Astrocyte of the cerebellum (primary cell): ENCODE measurements at regions not wholly inside any gene's neighbourhood (a gene's known extent, or its start where the extent isn't known, plus 50 kb on each side); places are given as distances from the start of the nearest gene placed in this dataset.

Experiments
- DNase-seq: peaks from one replicate; pipeline ENCODE4 v3.0.0-alpha.2; 2011; ENCODE audit warnings: low read depth
- H3K4me3 ChIP-seq: 2 replicates; pipeline ENCODE4 v1.5.1; 2011; ENCODE audit warnings: mild to moderate bottlenecking, low read depth, low read length, moderate library complexity
- CTCF ChIP-seq: IDR thresholded peaks from 2 replicates; pipeline ENCODE4 v1.5.1; 2012; ENCODE audit warnings: low read length, low read depth, moderate library complexity, mild to moderate bottlenecking; ENCODE audit errors: missing control alignments
- in situ Hi-C: cut with HindIII; loops from 2 replicates; pipeline ENCODE4 v1.10.0; 2017; ENCODE audit warnings: low sequenced_read_pairs

- DNase-seq: no peak
- TF ChIP-seq CTCF: no peak
- in situ Hi-C loops: no loop called here
- H3K4me3 ChIP-seq: no peak overlapping the region
Measured at GRCh38 chr10:117662126-117662525, 119.6 kb downstream of the EMX2 start.

GRCh38 chr10:117662751-117663540 is 120.4 kb downstream of the EMX2 start:
- TF ChIP-seq CTCF: no peak
- H3K4me3 ChIP-seq: no peak overlapping the region
- DNase-seq: no peak
- in situ Hi-C loops: no loop called here

- in situ Hi-C loops: no loop called here
- no peak for TF ChIP-seq CTCF
- H3K4me3 ChIP-seq: no peak overlapping the region
- DNase-seq: peak; percentile 68
Measured at GRCh38 chr10:117663750-117664149, 121.2 kb downstream of the EMX2 start.

- TF ChIP-seq CTCF: no peak
- no peak overlapping the region for H3K4me3 ChIP-seq
- in situ Hi-C loops: no loop called here
- no peak for DNase-seq
Measured at GRCh38 chr10:117664288-117664687, 121.7 kb downstream of the EMX2 start.

GRCh38 chr10:117666166-117666565 is 123.6 kb downstream of the EMX2 start:
- in situ Hi-C loops: no loop called here
- no peak overlapping the region for H3K4me3 ChIP-seq
- DNase-seq: no peak
- TF ChIP-seq CTCF: no peak

GRCh38 chr10:117666965-117667364 is 124.4 kb downstream of the EMX2 start:
- in situ Hi-C loops: no loop called here
- DNase-seq: no peak
- no peak for TF ChIP-seq CTCF
- H3K4me3 ChIP-seq: no peak overlapping the region
